NT2/D1 (cell line): ENCODE measurements at regions not wholly inside any gene's neighbourhood (a gene's known extent, or its start where the extent isn't known, plus 50 kb on each side); places are given as distances from the start of the nearest gene placed in this dataset.

ENCODE experiments used
- DNase-seq: peaks from one replicate; pipeline ENCODE4 v3.0.0-alpha.2; 2011; ENCODE audit warnings: low read depth, low spot score
- H3K27me3 ChIP-seq: 2 replicates; pipeline ENCODE4 v1.6.0; 2011; ENCODE audit warnings: mild to moderate bottlenecking; ENCODE audit not compliant: insufficient read length, insufficient read depth
- H3K36me3 ChIP-seq: 2 replicates; pipeline ENCODE4 v1.6.1; 2011; ENCODE audit warnings: mild to moderate bottlenecking, low read length, mixed read lengths; ENCODE audit not compliant: insufficient read depth, insufficient read length
- H3K4me1 ChIP-seq: 2 replicates; pipeline ENCODE4 v1.5.1; 2011; ENCODE audit not compliant: insufficient read depth, insufficient read length
- H3K4me3 ChIP-seq: 2 replicates; pipeline ENCODE4 v1.5.1; 2011; ENCODE audit warnings: low read depth; ENCODE audit not compliant: insufficient read length
- H3K9ac ChIP-seq: 2 replicates; pipeline ENCODE4 v1.6.0; 2011; ENCODE audit warnings: low read depth; ENCODE audit not compliant: insufficient read length
- H3K9me3 ChIP-seq: 2 replicates; pipeline ENCODE4 v1.5.1; 2011; ENCODE audit warnings: mild to moderate bottlenecking, low read length; ENCODE audit not compliant: insufficient read depth
- SUZ12 ChIP-seq: IDR thresholded peaks from 2 replicates; pipeline ENCODE4 v1.6.1; 2011; ENCODE audit not compliant: insufficient read length, insufficient read depth; ENCODE audit errors: extremely low read depth
- YY1 ChIP-seq: IDR thresholded peaks from 2 replicates; pipeline ENCODE4 v1.6.1; 2011; ENCODE audit not compliant: insufficient read length, insufficient read depth
- ZNF274 ChIP-seq: IDR thresholded peaks from 2 replicates; pipeline ENCODE4 v1.6.1; 2011; ENCODE audit warnings: mild to moderate bottlenecking, low read depth, low read length

GRCh38 chr5:105954341-105954740, 1716.4 kb downstream of the EFNA5 start:
- no peak for DNase-seq
- Histone ChIP-seq H3K4me1 (no peaks in the 10 kb centered on the region), H3K36me3 (no peaks in the 10 kb centered on the region), H3K9ac (no peak overlapping the region), H3K9me3 (no peaks in the 10 kb centered on the region), H3K4me3 (no peak overlapping the region), H3K27me3 (no peaks in the 10 kb centered on the region)
- TF ChIP-seq SUZ12 (no peak), YY1 (no peak), ZNF274 (no peak)

- no peak overlapping the region for H3K9ac ChIP-seq
- no peaks in the 10 kb centered on the region for H3K4me1 ChIP-seq
- no peak overlapping the region for H3K4me3 ChIP-seq
- H3K27me3 ChIP-seq = no peaks in the 10 kb centered on the region
- no peaks in the 10 kb centered on the region for H3K36me3 ChIP-seq
- H3K9me3 ChIP-seq = no peaks in the 10 kb centered on the region
- DNase-seq = no peak
- TF ChIP-seq SUZ12 (no peak), ZNF274 (no peak), YY1 (no peak)
Measured at GRCh38 chr5:105953616-105954015, 1717.1 kb downstream of the EFNA5 start.

GRCh38 chr5:105952875-105953274, 1717.9 kb downstream of the EFNA5 start:
- DNase-seq = no peak
- no peak for TF ChIP-seq YY1
- no peak for TF ChIP-seq ZNF274
- TF ChIP-seq SUZ12 = no peak
- H3K4me1 ChIP-seq = no peaks in the 10 kb centered on the region
- H3K9me3 ChIP-seq = no peaks in the 10 kb centered on the region
- no peaks in the 10 kb centered on the region for H3K36me3 ChIP-seq
- no peak overlapping the region for H3K9ac ChIP-seq
- H3K27me3 ChIP-seq = no peaks in the 10 kb centered on the region
- H3K4me3 ChIP-seq = no peak overlapping the region

GRCh38 chr5:105947461-105947860, 1723.3 kb downstream of the EFNA5 start:
- Histone ChIP-seq H3K9ac (no peak overlapping the region), H3K9me3 (no peaks in the 10 kb centered on the region), H3K27me3 (no peaks in the 10 kb centered on the region), H3K4me1 (no peaks in the 10 kb centered on the region), H3K36me3 (no peaks in the 10 kb centered on the region), H3K4me3 (no peak overlapping the region)
- no peak for DNase-seq
- TF ChIP-seq SUZ12 (no peak), YY1 (no peak), ZNF274 (no peak)

GRCh38 chr5:105945203-105945972, 1725.3 kb downstream of the EFNA5 start:
- DNase-seq = no peak
- no peak overlapping the region for H3K4me3 ChIP-seq
- H3K27me3 ChIP-seq = no peaks in the 10 kb centered on the region
- H3K9ac ChIP-seq = no peak overlapping the region
- TF ChIP-seq SUZ12 = no peak
- no peak for TF ChIP-seq YY1
- TF ChIP-seq ZNF274 = no peak
- H3K4me1 ChIP-seq = no peaks in the 10 kb centered on the region
- no peaks in the 10 kb centered on the region for H3K9me3 ChIP-seq
- H3K36me3 ChIP-seq = no peaks in the 10 kb centered on the region

GRCh38 chr5:105940181-105940580, 1730.6 kb downstream of the EFNA5 start:
- Histone ChIP-seq H3K36me3 (no peaks in the 10 kb centered on the region), H3K4me1 (no peaks in the 10 kb centered on the region), H3K9me3 (no peaks in the 10 kb centered on the region), H3K27me3 (no peaks in the 10 kb centered on the region), H3K9ac (no peak overlapping the region), H3K4me3 (no peak overlapping the region)
- no peak for TF ChIP-seq ZNF274
- TF ChIP-seq YY1 = no peak
- no peak for TF ChIP-seq SUZ12
- DNase-seq = no peak

- Histone ChIP-seq H3K4me3 (no peak overlapping the region), H3K9ac (no peak overlapping the region)
- no peak for DNase-seq
Measured at GRCh38 chr5:105934171-105934570, 1736.6 kb downstream of the EFNA5 start.

More at GRCh38 chr5:105934171-105934570, 1736.6 kb downstream of the EFNA5 start:
- H3K4me1 ChIP-seq = no peaks in the 10 kb centered on the region
- no peaks in the 10 kb centered on the region for H3K27me3 ChIP-seq
- no peaks in the 10 kb centered on the region for H3K9me3 ChIP-seq
- no peak for TF ChIP-seq ZNF274
- TF ChIP-seq YY1 = no peak
- no peak for TF ChIP-seq SUZ12
- H3K36me3 ChIP-seq = no peaks in the 10 kb centered on the region
